HUES64 (cell line): ENCODE measurements at regions not wholly inside any gene's neighbourhood (a gene's known extent, or its start where the extent isn't known, plus 50 kb on each side); places are given as distances from the start of the nearest gene placed in this dataset.

Experiments used
- H3K27ac ChIP-seq: 2 replicates; pipeline ENCODE4 v1.7.0; 2013; ENCODE audit warnings: low read depth, low read length, inconsistent platforms
- H3K27me3 ChIP-seq: 2 replicates; pipeline ENCODE4 v1.6.1; 2013; ENCODE audit warnings: mild to moderate bottlenecking, low read length; ENCODE audit not compliant: insufficient read depth
- H3K36me3 ChIP-seq: 2 replicates; pipeline ENCODE4 v1.6.1; 2013; ENCODE audit warnings: mild to moderate bottlenecking, low read length; ENCODE audit not compliant: insufficient read depth
- H3K4me1 ChIP-seq: 2 replicates; pipeline ENCODE4 v1.6.1; 2013; ENCODE audit warnings: mild to moderate bottlenecking, low read length, moderate library complexity; ENCODE audit not compliant: insufficient read depth
- H3K4me3 ChIP-seq: 2 replicates; pipeline ENCODE4 v1.5.1; 2013; ENCODE audit warnings: mild to moderate bottlenecking, low read length, moderate library complexity
- H3K9ac ChIP-seq: 2 replicates; pipeline ENCODE4 v1.6.1; 2013; ENCODE audit warnings: mild to moderate bottlenecking, low read depth, low read length
- H3K9me3 ChIP-seq: 2 replicates; pipeline ENCODE4 v1.6.1; 2013; ENCODE audit warnings: low read depth, low read length; ENCODE audit not compliant: insufficient read depth
- WGBS: fragments of 150-250, 120-280 bp; methylation state at CpG from one replicate; pipeline ENCODE4 v1.1.7; 2013; ENCODE audit warnings: missing lambda C conversion rate; 5-methylcytosine and 5-hydroxymethylcytosine counted together

DNA sequence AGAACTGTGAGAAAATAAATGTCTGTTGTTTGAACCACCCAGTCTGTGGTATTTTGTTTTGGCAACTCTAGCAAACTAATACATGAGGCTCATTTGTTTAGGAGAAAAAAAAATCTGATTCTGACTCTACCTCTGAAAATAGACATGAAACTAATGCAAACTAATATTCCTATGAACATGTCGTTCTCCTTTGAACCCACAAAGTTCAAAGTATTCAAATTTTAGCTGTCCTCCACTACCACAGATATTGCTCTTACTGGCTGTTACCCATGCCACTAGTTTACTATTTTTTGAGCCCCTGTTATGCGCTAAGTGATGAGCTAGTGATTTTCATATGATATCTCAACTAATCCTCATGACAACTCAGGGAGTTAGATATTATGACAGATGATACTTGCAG is 58.8 kb upstream of the ZNF804B start:
- no peaks in the 10 kb centered on the region for H3K4me1 ChIP-seq
- H3K27me3 ChIP-seq, result no peaks in the 10 kb centered on the region
- H3K36me3 ChIP-seq, result no peaks in the 10 kb centered on the region
- WGBS, result 91% methylated on average over 1 of the region's 2 CpGs
- H3K27ac ChIP-seq, result no peak overlapping the region
- H3K9ac ChIP-seq, result no peak overlapping the region
- H3K4me3 ChIP-seq, result no peak overlapping the region
- no peaks in the 10 kb centered on the region for H3K9me3 ChIP-seq

DNA sequence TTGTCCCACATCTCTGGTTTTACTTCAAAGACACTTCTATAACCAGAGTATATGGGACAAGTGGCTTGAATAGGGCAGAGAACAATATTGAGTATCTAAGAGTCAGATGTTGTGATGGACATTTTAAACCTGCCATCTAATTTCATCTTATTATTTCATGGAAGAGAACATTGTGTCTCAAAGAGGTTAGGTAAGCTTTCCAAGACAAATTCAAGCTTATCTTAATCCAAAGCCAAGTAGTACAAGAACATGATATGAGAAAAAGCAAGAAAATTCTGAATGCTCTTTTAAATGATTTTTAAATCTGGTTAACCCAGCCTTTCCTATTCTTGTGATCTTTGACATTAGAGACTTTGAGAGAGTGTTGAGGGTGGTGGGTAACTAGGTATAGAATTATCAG is 65.3 kb upstream of the ZNF804B start:
- no peak overlapping the region for H3K27ac ChIP-seq
- no peaks in the 10 kb centered on the region for H3K36me3 ChIP-seq
- H3K9ac ChIP-seq, result no peak overlapping the region
- no peaks in the 10 kb centered on the region for H3K9me3 ChIP-seq
- H3K27me3 ChIP-seq, result no peaks in the 10 kb centered on the region
- no peak overlapping the region for H3K4me3 ChIP-seq
- peaks cover 3% of the 10 kb centered on the region; the same call in 1 of the 2 replicates for H3K4me1 ChIP-seq

DNA sequence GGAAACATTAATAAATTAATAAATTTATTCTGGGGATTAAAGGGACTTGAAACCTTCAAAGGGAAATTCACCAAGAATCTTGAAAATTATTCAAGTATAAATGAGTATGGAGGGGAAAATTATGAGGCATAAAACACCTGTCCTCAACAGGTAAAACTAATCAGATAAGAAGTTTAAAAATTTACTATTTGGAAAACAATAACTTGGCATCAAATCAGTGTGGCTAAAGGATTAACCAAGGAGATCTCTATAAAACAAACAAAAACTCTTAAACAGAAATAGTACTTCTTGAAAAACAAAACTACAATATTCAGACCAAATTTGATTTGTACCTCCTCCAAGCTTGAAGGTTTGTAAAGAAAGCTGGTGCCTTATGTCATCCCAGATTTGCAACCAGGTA is 66.4 kb upstream of the ZNF804B start:
- H3K27me3 ChIP-seq, result no peaks in the 10 kb centered on the region
- H3K4me3 ChIP-seq, result no peak overlapping the region
- no peaks in the 10 kb centered on the region for H3K9me3 ChIP-seq
- no peak overlapping the region for H3K9ac ChIP-seq
- no peak overlapping the region for H3K27ac ChIP-seq
- H3K4me1 ChIP-seq, result peaks cover 3% of the 10 kb centered on the region; the same call in 1 of the 2 replicates
- H3K36me3 ChIP-seq, result no peaks in the 10 kb centered on the region

DNA sequence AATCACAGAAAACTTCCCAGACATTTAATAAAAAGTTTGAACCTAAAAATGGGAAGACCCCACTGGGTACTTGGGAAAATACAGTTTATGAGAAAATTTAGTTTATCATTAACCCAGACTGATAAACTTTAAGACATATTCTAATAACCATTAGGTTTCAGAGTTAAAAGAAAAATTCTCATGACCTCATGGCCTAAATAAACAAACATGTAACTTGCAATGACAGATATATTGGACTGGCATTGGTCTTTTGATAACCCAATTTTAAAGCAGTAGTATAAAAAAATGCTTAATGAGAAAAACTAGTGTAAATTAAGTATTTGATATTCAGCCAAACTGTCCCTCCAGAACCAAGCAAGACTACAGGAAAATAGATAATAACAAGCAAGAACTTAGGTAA is 67.0 kb upstream of the ZNF804B start:
- Histone ChIP-seq H3K36me3 (no peaks in the 10 kb centered on the region), H3K4me1 (peaks cover 3% of the 10 kb centered on the region; the same call in 1 of the 2 replicates), H3K27ac (no peak overlapping the region), H3K27me3 (no peaks in the 10 kb centered on the region), H3K9me3 (no peaks in the 10 kb centered on the region), H3K9ac (no peak overlapping the region), H3K4me3 (no peak overlapping the region)

DNA sequence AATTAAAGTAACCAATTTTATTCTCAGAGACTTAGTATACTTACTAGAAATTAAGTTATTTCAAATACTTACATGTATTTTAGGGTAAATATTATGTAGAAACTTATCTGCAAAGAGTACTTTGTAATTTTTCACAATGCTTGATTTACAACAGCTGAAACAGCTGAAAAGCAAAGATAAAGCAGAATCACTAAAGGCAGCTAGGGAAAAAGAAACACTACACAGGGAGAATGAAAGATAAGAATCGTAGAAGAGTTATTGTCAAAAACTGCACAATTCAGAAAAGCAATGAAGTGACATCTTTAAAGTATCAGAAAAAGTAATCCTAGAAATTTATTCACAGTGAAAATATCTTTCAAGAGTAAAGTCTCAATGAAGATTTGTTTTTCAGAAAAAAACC is 69.7 kb upstream of the ZNF804B start:
- H3K9me3 ChIP-seq, result no peaks in the 10 kb centered on the region
- 88% methylated on average over 1 of the region's 1 CpG for WGBS
- H3K27me3 ChIP-seq, result no peaks in the 10 kb centered on the region
- H3K27ac ChIP-seq, result no peak overlapping the region
- peaks cover 3% of the 10 kb centered on the region; the same call in 1 of the 2 replicates for H3K4me1 ChIP-seq
- H3K9ac ChIP-seq, result no peak overlapping the region
- H3K4me3 ChIP-seq, result no peak overlapping the region
- no peaks in the 10 kb centered on the region for H3K36me3 ChIP-seq

DNA sequence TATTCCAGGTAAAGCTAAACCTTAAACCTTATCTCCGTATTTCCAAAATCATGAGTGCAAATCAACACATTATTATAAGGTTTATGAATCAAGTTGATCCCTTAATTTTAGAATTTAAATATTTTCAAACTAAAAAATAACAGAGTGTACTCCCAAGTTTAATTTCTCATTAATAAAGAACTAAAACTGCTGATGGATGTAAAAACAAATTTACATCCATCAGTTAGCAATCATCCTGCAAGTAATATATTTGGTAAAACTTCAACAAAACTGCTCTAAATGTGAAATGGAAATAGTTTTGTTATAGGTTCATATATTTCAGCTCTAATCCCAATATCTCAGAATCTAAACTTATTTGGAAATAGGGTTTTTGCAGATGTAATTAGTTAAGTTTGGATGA is 71.3 kb upstream of the ZNF804B start:
- H3K36me3 ChIP-seq, result no peaks in the 10 kb centered on the region
- WGBS, result no CpG with 5 or more reads among the region's 1 CpG

DNA sequence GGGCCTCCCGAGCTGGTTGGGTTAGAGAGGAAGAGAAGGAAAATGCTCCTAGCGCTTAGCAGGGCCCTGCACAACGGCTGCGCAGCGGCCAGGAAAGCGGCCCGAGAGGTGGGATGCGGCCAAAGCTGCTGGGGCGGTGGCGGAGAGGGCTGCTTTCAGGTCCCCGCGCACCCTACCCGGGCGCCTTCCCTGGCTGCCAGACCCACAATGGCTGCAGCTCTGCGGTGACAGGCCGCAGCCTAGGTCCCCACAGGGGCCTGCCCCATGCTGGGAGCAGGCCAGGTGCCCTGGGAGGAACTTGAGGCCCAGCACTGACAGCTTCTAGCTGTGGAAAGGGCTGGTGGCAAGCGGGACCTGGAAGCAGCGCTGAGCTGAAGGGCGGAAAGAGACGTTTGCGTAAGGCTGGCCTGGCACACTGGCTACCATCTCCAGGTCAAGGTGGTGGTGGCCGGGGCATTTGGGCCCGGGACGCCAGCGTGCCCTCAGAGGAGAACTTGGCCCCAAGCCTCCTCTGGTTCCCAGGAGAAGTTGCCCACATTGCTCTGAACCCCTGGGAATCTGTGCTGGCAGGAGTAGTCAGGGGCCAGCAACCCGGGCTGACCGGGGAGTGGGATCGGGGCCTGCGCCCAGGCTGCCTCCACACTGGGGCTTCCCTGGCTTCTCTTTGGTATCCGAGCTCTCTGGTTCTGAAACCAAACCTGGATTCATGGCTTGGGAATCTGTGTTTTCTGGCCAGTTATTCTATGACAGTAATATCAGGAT is 72.9 kb upstream of the ZNF804B start:
- Histone ChIP-seq H3K9ac (no peak overlapping the region), H3K4me1 (peaks cover 3% of the 10 kb centered on the region; the same call in 1 of the 2 replicates), H3K4me3 (no peak overlapping the region), H3K27me3 (no peaks in the 10 kb centered on the region), H3K36me3 (no peaks in the 10 kb centered on the region), H3K27ac (no peak overlapping the region), H3K9me3 (no peaks in the 10 kb centered on the region)
- WGBS, result 95% methylated on average over 30 of the region's 30 CpGs

More for the DNA sequence above, 71.3 kb upstream of the ZNF804B start:
- Histone ChIP-seq H3K4me1 (peaks cover 3% of the 10 kb centered on the region; the same call in 1 of the 2 replicates), H3K27ac (no peak overlapping the region), H3K4me3 (no peak overlapping the region), H3K27me3 (no peaks in the 10 kb centered on the region), H3K9ac (no peak overlapping the region), H3K9me3 (no peaks in the 10 kb centered on the region)

DNA sequence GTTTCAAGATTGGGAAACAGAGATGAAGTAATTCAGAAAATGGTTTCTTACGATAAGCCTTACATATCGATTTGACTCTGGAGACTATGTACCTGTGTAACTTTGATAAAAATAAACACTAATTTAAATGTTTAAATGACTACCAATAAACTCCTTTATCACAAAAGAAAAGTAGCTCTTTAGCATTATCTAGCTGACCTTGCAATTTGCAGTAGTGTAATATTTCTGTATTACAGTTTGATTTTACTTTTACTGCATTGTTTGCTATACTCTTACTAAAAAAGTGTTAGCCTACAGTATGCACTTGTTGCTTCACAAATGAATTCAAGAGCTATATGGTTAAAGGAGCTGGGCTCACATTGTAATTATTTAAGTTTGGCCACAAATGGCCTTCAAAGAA is 77.8 kb upstream of the ZNF804B start:
- Histone ChIP-seq H3K4me3 (no peak overlapping the region), H3K4me1 (no peaks in the 10 kb centered on the region), H3K27me3 (no peaks in the 10 kb centered on the region), H3K27ac (no peak overlapping the region), H3K9ac (no peak overlapping the region), H3K36me3 (no peaks in the 10 kb centered on the region), H3K9me3 (no peaks in the 10 kb centered on the region)
- 100% methylated on average over 2 of the region's 2 CpGs for WGBS

DNA sequence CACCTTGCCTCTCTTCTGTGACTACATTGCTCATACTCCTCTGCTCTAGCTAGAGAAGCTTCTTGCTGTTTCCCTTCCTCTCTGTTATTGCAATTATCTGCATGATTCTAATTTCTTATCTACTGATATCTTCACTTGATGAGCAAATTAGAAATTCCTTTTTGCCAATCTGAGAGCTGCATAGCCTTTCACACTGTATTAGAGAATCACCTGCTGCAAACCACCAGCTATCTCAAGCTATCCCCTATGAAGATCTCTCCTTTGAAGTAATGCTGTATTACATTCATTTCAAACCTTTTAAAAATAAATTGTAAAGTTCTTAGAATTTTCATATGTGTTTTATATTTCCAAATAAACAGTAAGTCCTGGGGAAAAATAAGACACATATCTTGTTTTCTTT is 89.0 kb upstream of the ZNF804B start:
- Histone ChIP-seq H3K27me3 (no peaks in the 10 kb centered on the region), H3K4me3 (no peak overlapping the region), H3K9ac (no peak overlapping the region)

DNA sequence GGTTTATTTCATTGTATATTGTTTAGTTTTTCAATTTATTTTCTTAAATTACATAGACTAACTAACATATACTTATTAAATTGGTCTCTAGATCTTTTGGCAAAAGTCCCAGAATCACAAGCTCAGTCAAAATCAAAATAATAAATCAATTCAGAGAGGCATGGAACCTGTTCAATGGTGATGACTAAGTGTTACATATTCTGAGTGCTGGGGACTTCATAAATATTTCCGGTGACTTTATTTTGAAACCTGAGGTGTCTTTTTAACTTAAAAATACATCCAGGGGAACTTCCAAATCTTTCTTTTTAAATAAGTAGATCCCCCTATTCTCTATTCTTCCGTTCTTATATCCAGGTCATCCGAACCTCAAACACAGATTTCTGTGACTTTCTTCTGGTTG is 89.6 kb upstream of the ZNF804B start:
- Histone ChIP-seq H3K27me3 (no peaks in the 10 kb centered on the region), H3K4me3 (no peak overlapping the region), H3K4me1 (peaks cover 16% of the 10 kb centered on the region; the same call in 1 of the 2 replicates), H3K27ac (no peak overlapping the region), H3K36me3 (no peaks in the 10 kb centered on the region), H3K9me3 (no peaks in the 10 kb centered on the region), H3K9ac (no peak overlapping the region)
- WGBS, result over 99% methylated on average over 3 of the region's 3 CpGs

More for the DNA sequence above, 89.0 kb upstream of the ZNF804B start:
- Histone ChIP-seq H3K4me1 (peaks cover 12% of the 10 kb centered on the region; the same call in 1 of the 2 replicates), H3K27ac (no peak overlapping the region), H3K36me3 (no peaks in the 10 kb centered on the region), H3K9me3 (no peaks in the 10 kb centered on the region)

DNA sequence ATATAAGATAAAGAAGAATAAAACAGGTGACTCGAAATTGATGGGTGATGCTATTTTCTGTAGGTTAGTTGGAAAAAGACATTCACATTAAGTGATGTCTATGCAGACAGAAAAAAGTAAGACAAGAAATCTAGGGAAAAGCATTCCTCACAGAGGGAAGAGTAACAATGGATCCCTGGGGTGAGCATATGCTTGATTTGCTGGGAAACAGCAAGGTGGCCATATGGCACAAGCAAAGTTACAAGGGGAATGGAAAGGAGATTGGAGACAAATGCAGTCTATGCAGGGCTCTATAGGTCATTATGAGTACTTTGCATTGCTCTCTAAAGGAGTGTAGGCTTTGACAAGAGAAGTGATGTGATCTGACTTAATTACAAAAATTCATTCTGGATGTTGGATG is 90.9 kb upstream of the ZNF804B start:
- Histone ChIP-seq H3K9ac (no peak overlapping the region), H3K27me3 (no peaks in the 10 kb centered on the region), H3K4me3 (no peak overlapping the region), H3K27ac (no peak overlapping the region), H3K4me1 (peaks cover 25% of the 10 kb centered on the region), H3K36me3 (no peaks in the 10 kb centered on the region), H3K9me3 (no peaks in the 10 kb centered on the region)
- WGBS, result 86% methylated on average over 1 of the region's 1 CpG

DNA sequence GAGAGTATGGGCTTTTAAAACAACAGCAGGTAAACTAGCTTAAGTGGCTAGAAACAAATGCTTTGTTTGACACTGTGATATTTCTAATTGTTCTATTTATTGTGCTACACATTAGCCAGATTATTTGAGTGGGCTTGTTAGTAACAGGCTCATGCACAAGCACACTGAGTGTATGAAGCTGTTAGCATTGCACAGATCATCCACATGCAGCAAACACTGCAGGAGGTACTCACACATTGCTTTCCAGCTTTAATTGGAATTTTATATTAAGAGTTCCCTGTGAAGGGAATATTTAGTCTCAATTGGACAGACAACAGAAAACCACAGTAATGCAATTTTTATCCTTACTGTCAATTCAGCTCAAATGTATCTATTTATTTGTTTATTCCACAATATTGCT is 92.9 kb upstream of the ZNF804B start:
- no peak overlapping the region for H3K4me3 ChIP-seq
- no peaks in the 10 kb centered on the region for H3K9me3 ChIP-seq
- H3K4me1 ChIP-seq, result peaks cover 25% of the 10 kb centered on the region
- no peaks in the 10 kb centered on the region for H3K27me3 ChIP-seq
- H3K27ac ChIP-seq, result no peak overlapping the region
- no peaks in the 10 kb centered on the region for H3K36me3 ChIP-seq
- H3K9ac ChIP-seq, result no peak overlapping the region
